IPS-20b (cell line): ENCODE measurements at regions not wholly inside any gene's neighbourhood (a gene's known extent, or its start where the extent isn't known, plus 50 kb on each side); places are given as distances from the start of the nearest gene placed in this dataset.

ENCODE experiments used
- H3K27ac ChIP-seq: one replicate; pipeline ENCODE4 v1.5.1; 2013; ENCODE audit warnings: low read length
- H3K27me3 ChIP-seq: 2 replicates; pipeline ENCODE4 v1.6.1; 2013; ENCODE audit warnings: mild to moderate bottlenecking, low read length, inconsistent platforms; ENCODE audit not compliant: insufficient read depth
- H3K36me3 ChIP-seq: 2 replicates; pipeline ENCODE4 v1.6.1; 2013; ENCODE audit warnings: low read depth, mild to moderate bottlenecking, inconsistent platforms, low read length, moderate library complexity; ENCODE audit not compliant: insufficient read depth
- H3K4me1 ChIP-seq: 2 replicates; pipeline ENCODE4 v1.6.1; 2013; ENCODE audit warnings: mild to moderate bottlenecking, control low read depth, inconsistent platforms, low read length, moderate library complexity; ENCODE audit not compliant: insufficient read depth
- H3K4me3 ChIP-seq: 2 replicates; pipeline ENCODE4 v1.5.1; 2013; ENCODE audit warnings: mild to moderate bottlenecking, low read length, inconsistent platforms
- H3K9ac ChIP-seq: 2 replicates; pipeline ENCODE4 v1.6.1; 2013; ENCODE audit warnings: low read depth, mild to moderate bottlenecking, inconsistent platforms, low read length, moderate library complexity
- H3K9me3 ChIP-seq: 2 replicates; pipeline ENCODE4 v1.6.1; 2013; ENCODE audit warnings: mild to moderate bottlenecking, low read depth, low read length, inconsistent platforms; ENCODE audit not compliant: insufficient read depth

DNA sequence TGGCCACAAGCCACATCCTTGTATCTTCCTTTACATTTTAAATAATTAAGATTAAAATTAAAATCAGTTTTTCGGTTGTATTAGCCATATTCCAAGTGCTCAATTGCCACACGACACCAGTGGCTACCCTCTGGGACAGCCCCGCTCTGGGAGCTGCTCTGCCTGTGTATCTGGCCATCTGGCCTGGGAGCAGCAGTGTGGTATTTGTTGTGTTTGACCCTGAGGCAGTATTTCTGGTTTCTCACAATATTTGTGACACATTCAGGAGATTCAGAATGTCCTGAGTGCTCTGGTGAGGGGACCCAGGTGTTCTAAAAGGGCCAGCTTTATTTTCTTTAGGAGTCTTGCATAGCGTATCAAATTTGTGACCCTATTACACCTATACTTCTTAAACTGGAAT lies 179.0 kb downstream of the SUCLA2 start:
- Histone ChIP-seq H3K4me3 (no peak overlapping the region), H3K27ac (no peak overlapping the region), H3K9me3 (no peaks in the 10 kb centered on the region), H3K4me1 (peaks cover 4% of the 10 kb centered on the region; the same call in 1 of the 2 replicates), H3K36me3 (no peaks in the 10 kb centered on the region), H3K9ac (no peak overlapping the region), H3K27me3 (no peaks in the 10 kb centered on the region; the same call in 1 of the 2 replicates)

DNA sequence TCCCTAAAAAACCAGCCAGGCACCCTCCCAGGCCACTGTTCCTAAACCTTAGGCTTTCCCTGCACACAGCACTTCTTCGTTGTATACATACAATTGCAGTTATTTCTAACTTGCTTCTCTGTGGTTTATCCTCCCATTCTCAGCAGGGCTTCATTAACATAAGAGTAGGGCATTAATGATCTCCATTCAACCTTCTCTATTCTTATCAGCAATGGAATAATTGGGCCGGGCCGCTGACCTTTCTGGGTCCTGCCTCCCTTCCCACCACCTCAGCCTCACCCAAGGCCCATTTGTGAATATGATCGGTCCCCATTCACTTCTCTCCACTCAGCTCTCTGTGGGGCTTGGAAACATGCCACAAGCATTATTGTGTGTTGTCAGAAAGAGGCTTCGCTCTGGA lies 184.2 kb downstream of the SUCLA2 start:
- no peak overlapping the region for H3K9ac ChIP-seq
- H3K4me1 ChIP-seq, result peaks cover 27% of the 10 kb centered on the region; the same call in 1 of the 2 replicates
- peak overlapping the region; percentile 23; the same call in 1 of the 2 replicates for H3K4me3 ChIP-seq
- H3K9me3 ChIP-seq, result no peaks in the 10 kb centered on the region
- no peaks in the 10 kb centered on the region; the same call in 1 of the 2 replicates for H3K27me3 ChIP-seq
- no peaks in the 10 kb centered on the region for H3K36me3 ChIP-seq
- no peak overlapping the region for H3K27ac ChIP-seq

- Histone ChIP-seq H3K9me3 (no peaks in the 10 kb centered on the region), H3K27me3 (no peaks in the 10 kb centered on the region), H3K4me1 (peaks cover 27% of the 10 kb centered on the region; the same call in 1 of the 2 replicates), H3K36me3 (no peaks in the 10 kb centered on the region), H3K27ac (no peak overlapping the region), H3K9ac (no peak overlapping the region), H3K4me3 (no peak overlapping the region; the same call in 1 of the 2 replicates)
Observed at GRCh38 chr13:47813718-47814117, 187.4 kb downstream of the SUCLA2 start.

DNA sequence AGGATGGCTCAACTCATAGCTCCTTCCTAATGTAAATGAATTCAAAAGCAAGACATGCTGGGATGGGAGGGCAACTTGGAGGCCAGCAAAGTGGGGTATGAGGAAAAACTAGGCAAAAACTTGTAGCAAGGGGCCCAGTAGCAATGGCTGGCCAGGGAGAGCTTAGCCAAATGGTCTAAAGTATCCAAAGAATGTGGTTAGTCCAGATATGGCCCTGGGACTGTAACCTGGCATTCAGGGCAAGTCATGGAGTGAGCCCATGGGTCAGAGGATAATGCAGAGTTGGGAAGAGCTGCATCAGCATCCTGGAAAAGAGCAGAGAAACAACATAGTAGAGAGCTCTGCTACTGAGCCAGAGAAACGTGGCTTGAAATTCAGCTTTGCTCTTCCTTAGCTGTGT lies 191.7 kb downstream of the SUCLA2 start:
- Histone ChIP-seq H3K9me3 (no peaks in the 10 kb centered on the region), H3K36me3 (no peaks in the 10 kb centered on the region), H3K27me3 (no peaks in the 10 kb centered on the region)

DNA sequence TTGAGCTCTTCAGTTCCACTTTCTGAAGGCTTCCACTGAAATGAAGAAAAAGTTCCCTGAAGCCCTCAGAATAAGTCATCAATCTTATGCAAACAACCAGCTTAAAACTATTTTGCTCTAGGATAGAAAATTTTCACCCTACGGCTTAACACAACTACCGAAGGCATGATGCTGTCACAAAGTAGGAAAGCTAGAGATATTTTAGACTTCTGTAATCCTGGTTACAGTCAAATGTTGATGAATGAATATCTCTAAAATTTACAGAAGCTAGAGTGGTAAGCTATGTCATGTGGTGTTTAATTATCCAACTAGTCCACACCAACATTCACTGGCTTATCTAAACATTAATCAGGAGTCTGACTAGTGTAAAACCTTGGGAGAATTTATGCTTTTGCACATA lies 197.9 kb downstream of the SUCLA2 start:
- no peak overlapping the region for H3K4me3 ChIP-seq
- no peaks in the 10 kb centered on the region for H3K36me3 ChIP-seq
- peaks cover 4% of the 10 kb centered on the region; the same call in 1 of the 2 replicates for H3K9me3 ChIP-seq
- no peaks in the 10 kb centered on the region for H3K27me3 ChIP-seq
- no peaks in the 10 kb centered on the region for H3K4me1 ChIP-seq
- H3K9ac ChIP-seq, result no peak overlapping the region
- no peak overlapping the region for H3K27ac ChIP-seq

More for the DNA sequence above, 191.7 kb downstream of the SUCLA2 start:
- Histone ChIP-seq H3K9ac (no peak overlapping the region), H3K27ac (no peak overlapping the region), H3K4me3 (no peak overlapping the region), H3K4me1 (peaks cover 11% of the 10 kb centered on the region; the same call in 1 of the 2 replicates)

DNA sequence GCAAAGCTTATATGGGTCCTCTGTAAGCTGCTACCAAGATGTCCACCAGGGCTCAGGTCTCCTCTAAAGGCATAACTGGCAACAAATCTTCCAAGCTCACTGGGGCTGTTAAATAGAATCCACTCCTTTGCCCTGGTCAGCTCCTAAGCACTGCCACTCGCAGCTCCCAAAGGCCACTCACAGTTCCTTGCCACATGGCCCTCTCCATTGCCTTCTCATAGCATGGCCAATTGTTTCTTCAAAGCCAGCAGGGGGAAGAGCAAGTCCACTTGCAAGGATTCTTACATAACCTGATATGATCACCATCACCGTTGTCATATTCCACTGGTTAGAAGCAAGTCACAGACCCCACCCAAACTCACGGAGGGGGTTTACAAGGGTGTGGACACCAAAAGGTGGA lies 199.5 kb downstream of the SUCLA2 start:
- no peaks in the 10 kb centered on the region for H3K27me3 ChIP-seq
- no peak overlapping the region for H3K9ac ChIP-seq
- no peak overlapping the region for H3K27ac ChIP-seq
- H3K36me3 ChIP-seq, result no peaks in the 10 kb centered on the region
- H3K9me3 ChIP-seq, result peaks cover 4% of the 10 kb centered on the region; the same call in 1 of the 2 replicates
- H3K4me1 ChIP-seq, result no peaks in the 10 kb centered on the region
- H3K4me3 ChIP-seq, result no peak overlapping the region

DNA sequence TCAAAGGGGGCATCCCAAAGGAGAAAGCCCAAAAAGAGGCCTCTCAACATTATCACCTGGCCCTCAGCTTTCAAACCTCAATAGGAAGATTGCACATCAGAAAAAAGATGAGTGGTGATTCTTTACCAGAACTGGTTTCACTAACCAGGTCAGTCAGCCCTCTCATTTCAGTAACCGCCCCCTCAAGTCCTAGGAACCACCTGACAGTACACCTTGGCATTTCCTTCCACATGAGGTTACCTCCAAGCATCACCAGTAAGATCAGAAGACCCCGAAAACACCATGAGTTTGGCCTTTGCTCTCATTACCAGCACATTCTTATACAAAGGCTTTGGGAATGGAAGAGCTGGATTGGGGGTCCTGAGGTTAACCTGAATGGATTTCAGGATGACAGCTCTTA lies 200.5 kb downstream of the SUCLA2 start:
- Histone ChIP-seq H3K9ac (no peak overlapping the region), H3K27me3 (no peaks in the 10 kb centered on the region), H3K9me3 (peaks cover 4% of the 10 kb centered on the region; the same call in 1 of the 2 replicates), H3K36me3 (no peaks in the 10 kb centered on the region), H3K4me3 (no peak overlapping the region), H3K27ac (no peak overlapping the region), H3K4me1 (no peaks in the 10 kb centered on the region)

GRCh38 chr13:47798906-47799305 lies 202.2 kb downstream of the SUCLA2 start:
- H3K4me1 ChIP-seq, result no peaks in the 10 kb centered on the region
- no peak overlapping the region for H3K4me3 ChIP-seq
- peaks cover 4% of the 10 kb centered on the region; the same call in 1 of the 2 replicates for H3K9me3 ChIP-seq
- no peak overlapping the region for H3K9ac ChIP-seq
- H3K27ac ChIP-seq, result no peak overlapping the region
- H3K36me3 ChIP-seq, result no peaks in the 10 kb centered on the region
- H3K27me3 ChIP-seq, result no peaks in the 10 kb centered on the region

DNA sequence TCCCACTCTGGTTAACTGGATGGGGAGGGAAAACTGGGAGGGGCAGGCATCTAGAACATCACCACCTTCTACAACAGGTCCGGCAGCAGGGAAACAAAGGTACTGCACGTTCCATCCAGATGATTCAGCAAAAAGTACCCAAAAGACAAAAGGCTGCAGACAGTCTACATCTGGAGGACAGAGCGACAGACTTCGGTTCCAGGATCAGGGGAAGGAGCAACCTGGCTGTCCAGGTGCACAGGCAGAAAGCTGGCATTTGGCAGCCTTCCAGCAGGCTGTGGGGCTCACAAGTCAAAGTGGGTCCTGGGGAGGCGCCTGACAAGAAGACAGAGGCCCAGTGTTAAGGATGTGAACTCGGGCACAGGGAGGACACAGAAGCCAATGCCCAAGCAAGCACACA lies 202.9 kb downstream of the SUCLA2 start:
- no peaks in the 10 kb centered on the region for H3K4me1 ChIP-seq
- peaks cover 4% of the 10 kb centered on the region; the same call in 1 of the 2 replicates for H3K9me3 ChIP-seq
- no peaks in the 10 kb centered on the region for H3K36me3 ChIP-seq
- H3K9ac ChIP-seq, result no peak overlapping the region
- H3K27me3 ChIP-seq, result no peaks in the 10 kb centered on the region
- H3K4me3 ChIP-seq, result no peak overlapping the region
- no peak overlapping the region for H3K27ac ChIP-seq

- H3K36me3 ChIP-seq, result no peaks in the 10 kb centered on the region
- H3K9me3 ChIP-seq, result peaks cover 8% of the 10 kb centered on the region; the same call in 1 of the 2 replicates
- no peak overlapping the region for H3K9ac ChIP-seq
- no peaks in the 10 kb centered on the region for H3K27me3 ChIP-seq
- H3K4me3 ChIP-seq, result no peak overlapping the region
- H3K4me1 ChIP-seq, result no peaks in the 10 kb centered on the region
- no peak overlapping the region for H3K27ac ChIP-seq
Observed at GRCh38 chr13:47796816-47797215, 204.3 kb downstream of the SUCLA2 start.

- H3K4me3 ChIP-seq, result no peak overlapping the region
- no peaks in the 10 kb centered on the region for H3K4me1 ChIP-seq
- H3K9me3 ChIP-seq, result peaks cover 23% of the 10 kb centered on the region
- H3K36me3 ChIP-seq, result no peaks in the 10 kb centered on the region
- H3K27ac ChIP-seq, result no peak overlapping the region
- no peaks in the 10 kb centered on the region for H3K27me3 ChIP-seq
- H3K9ac ChIP-seq, result no peak overlapping the region
Observed at GRCh38 chr13:47794963-47795362, 206.1 kb downstream of the SUCLA2 start.

GRCh38 chr13:47790755-47791154 lies 210.3 kb downstream of the SUCLA2 start:
- peaks cover 41% of the 10 kb centered on the region for H3K9me3 ChIP-seq
- no peak overlapping the region for H3K27ac ChIP-seq
- H3K27me3 ChIP-seq, result no peaks in the 10 kb centered on the region
- no peaks in the 10 kb centered on the region for H3K4me1 ChIP-seq
- H3K9ac ChIP-seq, result no peak overlapping the region
- no peaks in the 10 kb centered on the region for H3K36me3 ChIP-seq
- no peak overlapping the region for H3K4me3 ChIP-seq
